ENCODE measurements at regions not wholly inside any gene's neighbourhood (a gene's known extent, or its start where the extent isn't known, plus 50 kb on each side); places are given as distances from the start of the nearest gene placed in this dataset.

GRCh38 chr11:35063488-35063931, 75.5 kb upstream of the CD44 start:
- POLR2A ChIA-PET = interaction anchor here (1.0 kb wide), 1 partner anchor 104 kb away, joined by 3 read pairs; no protein-coding TSS in a partner anchor
- Histone ChIP-seq H3K4me3 (ENCODE audit: low read depth, low read length) (no peak overlapping the region), H3K27me3 (ENCODE audit: control insufficient read depth, insufficient read depth, low read length) (no peaks in the 10 kb centered on the region), H3K36me3 (ENCODE audit: control insufficient read depth, insufficient read depth, low read length) (no peaks in the 10 kb centered on the region)
- TF ChIP-seq CTCF (IDR thresholded peaks at IDR 0.05; ENCODE audit: insufficient read depth, low read depth, low read length) = no peak
- DNase-seq (ENCODE audit: low read depth) = no peak
- CTCF ChIA-PET = interaction anchor here (0.8 to 1.7 kb wide), 7 partner anchors 11 to 330 kb away, joined by 3 to 4 read pairs (median 3); no protein-coding TSS in a partner anchor

- CTCF ChIA-PET = interaction anchor here (0.9 to 1.7 kb wide), 10 partner anchors 12 to 329 kb away, joined by 3 to 4 read pairs (median 3); no protein-coding TSS in a partner anchor
- TF ChIP-seq CTCF (IDR thresholded peaks at IDR 0.05; ENCODE audit: insufficient read depth, low read depth, low read length) = no peak
- POLR2A ChIA-PET = interaction anchor here (1.0 kb wide), 1 partner anchor 103 kb away, joined by 3 read pairs; no protein-coding TSS in a partner anchor
These were observed 74.7 kb upstream of the CD44 start for GRCh38 chr11:35064114-35064800.

GRCh38 chr11:35065566-35065965, 73.4 kb upstream of the CD44 start:
- Histone ChIP-seq H3K27me3 (ENCODE audit: control insufficient read depth, insufficient read depth, low read length) (no peaks in the 10 kb centered on the region), H3K36me3 (ENCODE audit: control insufficient read depth, insufficient read depth, low read length) (no peaks in the 10 kb centered on the region), H3K4me3 (ENCODE audit: low read depth, low read length) (no peak overlapping the region)
- POLR2A ChIA-PET = no interaction called here
- TF ChIP-seq CTCF (IDR thresholded peaks at IDR 0.05; ENCODE audit: insufficient read depth, low read depth, low read length) = no peak
- CTCF ChIA-PET = interaction anchor here (0.6 to 1.5 kb wide), 3 partner anchors 16 to 98 kb away, joined by 3 to 4 read pairs (median 3); no protein-coding TSS in a partner anchor
- peak; percentile 90 for DNase-seq (ENCODE audit: low read depth)

More at GRCh38 chr11:35064114-35064800, 74.7 kb upstream of the CD44 start:
- H3K4me3 ChIP-seq (ENCODE audit: low read depth, low read length) = no peak overlapping the region
- no peaks in the 10 kb centered on the region for H3K36me3 ChIP-seq (ENCODE audit: control insufficient read depth, insufficient read depth, low read length)
- peak; percentile 81 for DNase-seq (ENCODE audit: low read depth)
- H3K27me3 ChIP-seq (ENCODE audit: control insufficient read depth, insufficient read depth, low read length) = no peaks in the 10 kb centered on the region

- no peak for TF ChIP-seq CTCF (IDR thresholded peaks at IDR 0.05; ENCODE audit: insufficient read depth, low read depth, low read length)
- no peak for DNase-seq (ENCODE audit: low read depth)
- no peak overlapping the region for H3K4me3 ChIP-seq (ENCODE audit: low read depth, low read length)
- H3K27me3 ChIP-seq (ENCODE audit: control insufficient read depth, insufficient read depth, low read length) = no peaks in the 10 kb centered on the region
- CTCF ChIA-PET = interaction anchor here (0.6 to 1.5 kb wide), 2 partner anchors 67 to 97 kb away, joined by 3 to 4 read pairs; no protein-coding TSS in a partner anchor
- POLR2A ChIA-PET = no interaction called here
- H3K36me3 ChIP-seq (ENCODE audit: control insufficient read depth, insufficient read depth, low read length) = no peaks in the 10 kb centered on the region
These were observed 72.9 kb upstream of the CD44 start for GRCh38 chr11:35066030-35066429.

GRCh38 chr11:35066783-35067423, 72.1 kb upstream of the CD44 start:
- no peak for TF ChIP-seq CTCF (IDR thresholded peaks at IDR 0.05; ENCODE audit: insufficient read depth, low read depth, low read length)
- no peaks in the 10 kb centered on the region for H3K27me3 ChIP-seq (ENCODE audit: control insufficient read depth, insufficient read depth, low read length)
- ChIA-PET POLR2A (no interaction called here), CTCF (no interaction called here)
- DNase-seq (ENCODE audit: low read depth) = no peak
- no peak overlapping the region for H3K4me3 ChIP-seq (ENCODE audit: low read depth, low read length)
- H3K36me3 ChIP-seq (ENCODE audit: control insufficient read depth, insufficient read depth, low read length) = no peaks in the 10 kb centered on the region
